H1 (cell line): ENCODE measurements at regions not wholly inside any gene's neighbourhood (a gene's known extent, or its start where the extent isn't known, plus 50 kb on each side); places are given as distances from the start of the nearest gene placed in this dataset.

ENCODE experiments used
- CTCF ChIA-PET: fragments of 300-600 bp; sonication (Branson Sonifier 250); formaldehyde crosslinking; loops from one replicate; lab custom pipeline; 2021; ENCODE audit not compliant: partially characterized antibody; lab: Charles Lee
- POLR2A ChIA-PET: fragments of 300-600 bp; sonication (Branson Sonifier 250); formaldehyde crosslinking; loops from one replicate; lab custom pipeline; 2021; ENCODE audit warnings: inconsistent platforms; ENCODE audit not compliant: partially characterized antibody; lab: Charles Lee
- DNase-seq, 2 experiments: peaks; one replicate each; pipeline versions ENCODE4 v3.0.0 to v3.0.0-alpha.2; 2010 to 2022; ENCODE audit warnings: low spot score in 2 of 2, low read depth in 1 of 2, mixed read lengths in 1 of 2
- FAIRE-seq: peaks from 2 replicates; lab custom pipeline; 2011; peaks lifted over from hg19 to GRCh38; lab: Jason Lieb, UNC
- H2AFZ ChIP-seq: 2 replicates; pipeline ENCODE4 v1.8.1; 2012; ENCODE audit warnings: low read length, inconsistent platforms
- H2AK5ac ChIP-seq: 2 replicates; pipeline ENCODE4 v1.6.1; 2013; ENCODE audit warnings: low read depth, low read length
- H2BK120ac ChIP-seq: replicated peaks from 2 replicates; pipeline ENCODE3; 2013; ENCODE audit warnings: low read depth, low read length, inconsistent platforms
- H2BK12ac ChIP-seq: 2 replicates; pipeline ENCODE4 v1.6.1; 2013; ENCODE audit warnings: low read depth, low read length
- H2BK15ac ChIP-seq: 2 replicates; pipeline ENCODE4 v1.6.1; 2013; ENCODE audit warnings: low read length
- H2BK20ac ChIP-seq: 2 replicates; pipeline ENCODE4 v1.6.1; 2013; ENCODE audit warnings: low read length
- H2BK5ac ChIP-seq: 2 replicates; pipeline ENCODE4 v1.6.1; 2013; ENCODE audit warnings: low read depth, low read length
- H3K14ac ChIP-seq: 2 replicates; pipeline ENCODE4 v1.6.1; 2013; ENCODE audit warnings: inconsistent platforms; ENCODE audit not compliant: insufficient read length
- H3K18ac ChIP-seq: 2 replicates; pipeline ENCODE4 v1.6.1; 2013; ENCODE audit warnings: low read length; ENCODE audit errors: extremely low read depth
- H3K23ac ChIP-seq: 2 replicates; pipeline ENCODE4 v1.6.1; 2013; ENCODE audit warnings: inconsistent platforms; ENCODE audit not compliant: insufficient read length
- H3K23me2 ChIP-seq: 2 replicates; pipeline ENCODE4 v1.6.1; 2013; ENCODE audit warnings: low read depth, low read length
- H3K27ac ChIP-seq: 2 replicates; pipeline ENCODE4 v1.6.1; 2011; ENCODE audit warnings: low read depth, low read length, inconsistent platforms
- H3K27me3 ChIP-seq, 4 experiments: replicated peaks in 1 of 4; 1 replicate in 1 of 4; 2 replicates in 3 of 4; pipeline versions ENCODE4 v1.6.1 to v1.8.1; 2011 to 2013; ENCODE audit warnings: low read length in 3 of 4, mild to moderate bottlenecking in 3 of 4, inconsistent platforms in 2 of 4, mixed read lengths in 2 of 4, moderate library complexity in 1 of 4; ENCODE audit not compliant: control insufficient read depth in 3 of 4, insufficient read depth in 3 of 4; ENCODE audit errors: extremely low read depth in 1 of 4
- H3K36me3 ChIP-seq, 4 experiments: 2 replicates each; pipeline versions ENCODE4 v1.6.1 to v1.8.1; 2011 to 2013; ENCODE audit warnings: mild to moderate bottlenecking in 4 of 4, low read length in 3 of 4, moderate library complexity in 2 of 4, control low read depth in 1 of 4, inconsistent platforms in 1 of 4; ENCODE audit not compliant: insufficient read depth in 4 of 4, control insufficient read depth in 2 of 4
- H3K4ac ChIP-seq: replicated peaks from 2 replicates; pipeline ENCODE3; 2013; ENCODE audit warnings: low read length, low read depth, mixed read lengths, inconsistent platforms; ENCODE audit not compliant: insufficient read length
- H3K4me1 ChIP-seq, 4 experiments: replicated peaks in 1 of 4; 1 replicate in 1 of 4; 2 replicates in 3 of 4; pipeline versions ENCODE4 v1.6.1 to v1.8.1; 2011 to 2013; ENCODE audit warnings: low read length in 3 of 4, inconsistent platforms in 2 of 4, mixed read lengths in 1 of 4; ENCODE audit not compliant: insufficient read depth in 4 of 4, control insufficient read depth in 3 of 4
- H3K4me2 ChIP-seq, 2 experiments: 2 replicates each; pipeline versions ENCODE4 v1.6.1 to v1.8.1; 2011 to 2013; ENCODE audit warnings: low read depth in 2 of 2, low read length in 2 of 2, control low read depth in 1 of 2, inconsistent platforms in 1 of 2, mild to moderate bottlenecking in 1 of 2; ENCODE audit not compliant: insufficient read depth in 1 of 2
- H3K4me3 ChIP-seq, 4 experiments: fragments of 200-600, 300-600 bp in 1 of 4; sonication (generic), shearing (Covaris generic), sonication (Bioruptor Twin) in 1 of 4; 2 replicates each; pipeline versions ENCODE4 v1.5.1 to v1.8.1; 2011 to 2016; ENCODE audit warnings: low read length in 4 of 4, low read depth in 3 of 4, control low read depth in 2 of 4, inconsistent platforms in 2 of 4, mild to moderate bottlenecking in 2 of 4, mixed read lengths in 1 of 4, moderate library complexity in 1 of 4; ENCODE audit not compliant: insufficient read depth in 2 of 4; ENCODE audit errors: extremely low read depth in 1 of 4
- H3K56ac ChIP-seq: replicated peaks from 2 replicates; pipeline ENCODE3; 2013; ENCODE audit warnings: low read depth, mild to moderate bottlenecking, mixed read lengths, low read length, inconsistent platforms; ENCODE audit not compliant: insufficient read length
- H3K79me1 ChIP-seq: 2 replicates; pipeline ENCODE4 v1.6.1; 2013; ENCODE audit warnings: low read depth, low read length, control low read depth
- H3K79me2 ChIP-seq, 2 experiments: 2 replicates each; pipeline versions ENCODE4 v1.6.1 to v1.8.1; 2012 to 2013; ENCODE audit warnings: low read length in 2 of 2, mild to moderate bottlenecking in 2 of 2, inconsistent platforms in 1 of 2; ENCODE audit not compliant: insufficient read depth in 2 of 2, control insufficient read depth in 1 of 2
- H3K9ac ChIP-seq, 4 experiments: replicated peaks in 1 of 4; 1 replicate in 1 of 4; 2 replicates in 3 of 4; pipeline versions ENCODE4 v1.6.1 to v1.8.1; 2011 to 2013; ENCODE audit warnings: low read depth in 3 of 4, low read length in 3 of 4, control low read depth in 2 of 4, mild to moderate bottlenecking in 2 of 4, moderate library complexity in 2 of 4, inconsistent platforms in 1 of 4; ENCODE audit errors: extremely low read depth in 1 of 4
- H3K9me3 ChIP-seq, 2 experiments: 2 replicates each; pipeline versions ENCODE4 v1.6.1 to v1.8.1; 2012 to 2013; ENCODE audit warnings: mild to moderate bottlenecking in 2 of 2, moderate library complexity in 2 of 2, control low read depth in 1 of 2, inconsistent platforms in 1 of 2, low read depth in 1 of 2, low read length in 1 of 2, mixed read lengths in 1 of 2; ENCODE audit not compliant: insufficient read depth in 2 of 2
- H4K20me1 ChIP-seq, 2 experiments: replicated peaks in 1 of 2; 2 replicates each; pipeline versions ENCODE3 to v1.8.1; 2011 to 2013; ENCODE audit warnings: inconsistent platforms in 2 of 2, low read length in 2 of 2, mild to moderate bottlenecking in 1 of 2; ENCODE audit not compliant: insufficient read depth in 2 of 2, control insufficient read depth in 1 of 2
- H4K5ac ChIP-seq: 2 replicates; pipeline ENCODE4 v1.6.1; 2013; ENCODE audit warnings: low read length, low read depth, mixed read lengths, inconsistent platforms; ENCODE audit not compliant: insufficient read length
- H4K8ac ChIP-seq: 2 replicates; pipeline ENCODE4 v1.8.0; 2013; ENCODE audit warnings: mild to moderate bottlenecking, moderate library complexity, low read length, inconsistent platforms; ENCODE audit not compliant: insufficient read depth; ENCODE audit errors: extremely low read depth
- H4K91ac ChIP-seq: replicated peaks from 2 replicates; pipeline ENCODE3; 2013; ENCODE audit warnings: low read length, mixed read lengths, inconsistent platforms; ENCODE audit not compliant: insufficient read length
- BACH1 ChIP-seq: IDR thresholded peaks from 2 replicates; pipeline ENCODE4 v1.6.1; 2012; ENCODE audit warnings: low read length, improper control_type of control experiment
- BRCA1 ChIP-seq: IDR thresholded peaks from 2 replicates; pipeline ENCODE4 v1.6.1; 2012; ENCODE audit warnings: low read depth, low read length, improper control_type of control experiment
- EGR1 ChIP-seq: IDR thresholded peaks from 2 replicates; pipeline ENCODE4 v1.6.1; 2011; ENCODE audit warnings: low read depth, low read length, borderline replicate concordance
- HDAC2 ChIP-seq, 2 experiments: fragments of 300-600 bp in 1 of 2; sonication (generic) in 1 of 2; IDR thresholded peaks; 2 replicates each; pipeline ENCODE4 v1.6.1; 2011 to 2012; ENCODE audit warnings: low read depth in 2 of 2, low read length in 2 of 2, mild to moderate bottlenecking in 2 of 2, moderate library complexity in 2 of 2, borderline replicate concordance in 1 of 2, inconsistent platforms in 1 of 2
- HDAC6 ChIP-seq: IDR thresholded peaks from one replicate; pipeline ENCODE4 v1.7.1; 2012; ENCODE audit warnings: low read depth, mild to moderate bottlenecking, inconsistent platforms, low read length, moderate library complexity
- JUN ChIP-seq: IDR thresholded peaks from 2 replicates; pipeline ENCODE4 v1.6.1; 2011; ENCODE audit warnings: low read depth, mild to moderate bottlenecking, improper control_type of control experiment, low read length
- KDM1A ChIP-seq: fragments of 200-600, 300-600 bp; sonication (generic); IDR thresholded peaks from 2 replicates; pipeline ENCODE4 v1.7.1; 2016; ENCODE audit warnings: mild to moderate bottlenecking, low read length, borderline replicate concordance
- KDM5A ChIP-seq: fragments of 200-600 bp; IDR thresholded peaks from 2 replicates; pipeline ENCODE4 v1.7.1; 2012; ENCODE audit warnings: mild to moderate bottlenecking, low read length, inconsistent platforms, mixed read lengths
- NRF1 ChIP-seq: IDR thresholded peaks from 2 replicates; pipeline ENCODE4 v1.6.1; 2011; ENCODE audit warnings: mild to moderate bottlenecking, low read depth, low read length, improper control_type of control experiment
- POLR2AphosphoS5 ChIP-seq: IDR thresholded peaks from 2 replicates; pipeline ENCODE4 v1.6.1; 2011; ENCODE audit warnings: low read depth, low read length
- RFX5 ChIP-seq: IDR thresholded peaks from 2 replicates; pipeline ENCODE4 v1.6.1; 2011; ENCODE audit warnings: low read depth, low read length, improper control_type of control experiment, borderline replicate concordance
- SAP30 ChIP-seq: fragments of 300-600 bp; sonication (generic); IDR thresholded peaks from 2 replicates; pipeline ENCODE4 v1.7.1; 2012; ENCODE audit warnings: low read length, moderate library complexity, mild to moderate bottlenecking, inconsistent platforms; ENCODE audit not compliant: insufficient read depth, insufficient replicate concordance
- SIRT6 ChIP-seq: IDR thresholded peaks from one replicate; pipeline ENCODE4 v1.7.1; 2012; ENCODE audit warnings: low read length, inconsistent platforms
- SP2 ChIP-seq: IDR thresholded peaks from 2 replicates; pipeline ENCODE4 v1.6.1; 2012; ENCODE audit warnings: mild to moderate bottlenecking, low read length, inconsistent platforms
- SUZ12 ChIP-seq: fragments of 200-600 bp; sonication (generic); IDR thresholded peaks from 2 replicates; pipeline ENCODE4 v1.6.1; 2012; ENCODE audit warnings: mild to moderate bottlenecking, inconsistent platforms, low read length, moderate library complexity, mixed read lengths
- TBP ChIP-seq: IDR thresholded peaks from 2 replicates; pipeline ENCODE4 v1.6.1; 2011; ENCODE audit warnings: low read depth, low read length, improper control_type of control experiment
- WGBS, 2 experiments: shearing (Covaris generic) in 1 of 2; methylation state at CpG; one replicate each; pipeline versions ENCODE4 v1.1.6 to v1.1.7; 2013 to 2015; ENCODE audit warnings: low lambda C conversion rate in 2 of 2, mixed read lengths in 2 of 2, inconsistent platforms in 1 of 2, low coverage in 1 of 2, missing lambda C conversion rate in 1 of 2; ENCODE audit not compliant: insufficient replicate concordance in 2 of 2, insufficient coverage in 1 of 2, insufficient read length in 1 of 2; ENCODE audit errors: extremely low coverage in 1 of 2, missing lambda C conversion rate in 1 of 2; 5-methylcytosine and 5-hydroxymethylcytosine counted together

GRCh38 chr6:3597500-3598064, 140.7 kb upstream of the SLC22A23 start:
- no peak overlapping the region for H2BK15ac ChIP-seq
- FAIRE-seq = no peak
- WGBS, 2 experiments = 90% methylated on average over 4 of the region's 4 CpGs; no CpG with 5 or more reads in 1 of the 2 experiments
- no peak overlapping the region for H3K18ac ChIP-seq
- no peak overlapping the region for H2AFZ ChIP-seq
- H2BK5ac ChIP-seq = no peak overlapping the region
- H3K4ac ChIP-seq = no peak overlapping the region
- H2BK20ac ChIP-seq = no peak overlapping the region
- H3K4me1 ChIP-seq = no peaks in the 10 kb centered on the region
- no peak overlapping the region for H3K9ac ChIP-seq
- no peak overlapping the region for H2AK5ac ChIP-seq
- no peak overlapping the region for H3K14ac ChIP-seq
- ChIA-PET CTCF (interaction anchor here (1.0 to 1.8 kb wide), 2 partner anchors 14 to 146 kb away, joined by 4 read pairs; no protein-coding TSS in a partner anchor), POLR2A (no interaction called here)
- TF ChIP-seq JUN = no peak
- no peak for TF ChIP-seq KDM5A
- TF ChIP-seq POLR2AphosphoS5 = no peak
- no peak for TF ChIP-seq HDAC6
- TF ChIP-seq SAP30 = no peak
- TF ChIP-seq BRCA1 = no peak
- no peak for TF ChIP-seq NRF1
- no peak for TF ChIP-seq TBP
- TF ChIP-seq KDM1A = no peak
- TF ChIP-seq SP2 = no peak
- no peak for TF ChIP-seq HDAC2 (IDR thresholded peaks at IDR 0.05; ENCODE audit: borderline replicate concordance in 1 of 2, low read depth in 2 of 2, low read length in 2 of 2)
- no peak for TF ChIP-seq EGR1
- TF ChIP-seq SIRT6 = no peak
- TF ChIP-seq RFX5 = no peak
- no peak for TF ChIP-seq BACH1
- TF ChIP-seq SUZ12 = no peak
- H3K4me3 ChIP-seq = no peak overlapping the region
- no peaks in the 10 kb centered on the region for H3K23me2 ChIP-seq
- no peak overlapping the region for H4K5ac ChIP-seq
- H4K20me1 ChIP-seq = no peaks in the 10 kb centered on the region
- no peak overlapping the region for H4K8ac ChIP-seq
- H2BK12ac ChIP-seq = no peak overlapping the region
- no peak overlapping the region for H3K56ac ChIP-seq
- H4K91ac ChIP-seq = no peak overlapping the region
- H3K27ac ChIP-seq = no peak overlapping the region
- H2BK120ac ChIP-seq = no peak overlapping the region
- no peak overlapping the region for H3K4me2 ChIP-seq
- H3K36me3 ChIP-seq = no peaks in the 10 kb centered on the region
- no peaks in the 10 kb centered on the region for H3K79me2 ChIP-seq
- H3K27me3 ChIP-seq = no peaks in the 10 kb centered on the region
- no peaks in the 10 kb centered on the region for H3K9me3 ChIP-seq
- no peak overlapping the region for H3K23ac ChIP-seq
- DNase-seq = no peak
- H3K79me1 ChIP-seq = no peaks in the 10 kb centered on the region
